AG09309 (cell line): ENCODE measurements at regions not wholly inside any gene's neighbourhood (a gene's known extent, or its start where the extent isn't known, plus 50 kb on each side); places are given as distances from the start of the nearest gene placed in this dataset.

Experiments used
- DNase-seq: peaks from one replicate; pipeline ENCODE4 v3.0.0-alpha.2; 2010; ENCODE audit warnings: low read depth
- H3K4me3 ChIP-seq: 2 replicates; pipeline ENCODE4 v1.5.1; 2011; ENCODE audit warnings: mild to moderate bottlenecking, low read depth, low read length, moderate library complexity; ENCODE audit not compliant: control insufficient read depth
- TF ChIP-seq, protein P1 (sequence below): IDR thresholded peaks from 2 replicates; pipeline ENCODE4 v1.5.1; 2011; ENCODE audit warnings: mild to moderate bottlenecking, low read depth, low read length, inconsistent platforms; ENCODE audit not compliant: insufficient read depth, control insufficient read depth; ENCODE audit errors: missing control alignments

DNA sequence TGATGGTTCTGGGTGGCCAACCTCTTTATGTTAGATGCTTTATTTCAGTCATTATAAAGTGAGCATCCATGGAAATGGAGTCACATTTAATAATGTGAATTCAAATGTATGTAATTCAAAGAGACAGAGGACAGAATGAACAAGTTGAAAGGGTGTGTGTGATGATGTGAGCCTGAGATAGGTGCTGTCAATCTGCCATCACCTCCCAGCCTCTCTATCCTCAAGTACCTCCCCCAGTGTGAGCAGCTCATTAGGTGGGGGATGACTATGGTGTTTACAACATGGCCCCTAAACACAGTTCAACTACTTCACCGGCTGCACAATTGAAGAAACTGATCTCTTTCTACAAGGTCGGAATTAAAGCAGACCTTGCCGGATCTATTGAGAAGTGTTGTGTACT lies 74.7 kb upstream of the IGFBP5 start:
- DNase-seq: no peak
- TF ChIP-seq, protein P1, sequence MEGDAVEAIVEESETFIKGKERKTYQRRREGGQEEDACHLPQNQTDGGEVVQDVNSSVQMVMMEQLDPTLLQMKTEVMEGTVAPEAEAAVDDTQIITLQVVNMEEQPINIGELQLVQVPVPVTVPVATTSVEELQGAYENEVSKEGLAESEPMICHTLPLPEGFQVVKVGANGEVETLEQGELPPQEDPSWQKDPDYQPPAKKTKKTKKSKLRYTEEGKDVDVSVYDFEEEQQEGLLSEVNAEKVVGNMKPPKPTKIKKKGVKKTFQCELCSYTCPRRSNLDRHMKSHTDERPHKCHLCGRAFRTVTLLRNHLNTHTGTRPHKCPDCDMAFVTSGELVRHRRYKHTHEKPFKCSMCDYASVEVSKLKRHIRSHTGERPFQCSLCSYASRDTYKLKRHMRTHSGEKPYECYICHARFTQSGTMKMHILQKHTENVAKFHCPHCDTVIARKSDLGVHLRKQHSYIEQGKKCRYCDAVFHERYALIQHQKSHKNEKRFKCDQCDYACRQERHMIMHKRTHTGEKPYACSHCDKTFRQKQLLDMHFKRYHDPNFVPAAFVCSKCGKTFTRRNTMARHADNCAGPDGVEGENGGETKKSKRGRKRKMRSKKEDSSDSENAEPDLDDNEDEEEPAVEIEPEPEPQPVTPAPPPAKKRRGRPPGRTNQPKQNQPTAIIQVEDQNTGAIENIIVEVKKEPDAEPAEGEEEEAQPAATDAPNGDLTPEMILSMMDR: no peak
- no peak overlapping the region for H3K4me3 ChIP-seq

DNA sequence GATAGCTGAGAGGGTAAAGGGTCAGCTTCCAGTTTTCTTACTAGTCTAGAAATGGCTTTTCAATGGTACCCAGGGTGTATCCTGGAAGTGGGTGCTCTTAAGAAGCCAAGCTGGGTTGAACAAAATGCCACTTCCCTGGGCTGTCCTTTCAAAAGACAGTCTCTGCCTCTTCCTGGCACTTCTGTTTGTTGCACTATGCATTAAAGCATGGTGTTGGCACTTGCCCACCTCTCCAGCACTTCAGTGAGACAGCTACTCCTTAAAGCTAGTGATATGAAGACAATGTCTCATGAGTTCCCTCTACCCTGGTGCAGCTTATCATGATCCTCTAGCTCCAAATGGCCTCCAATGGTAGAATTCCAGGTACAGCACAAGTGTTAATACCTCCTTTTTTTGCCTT lies 74.3 kb upstream of the IGFBP5 start:
- no peak overlapping the region for H3K4me3 ChIP-seq
- no peak for DNase-seq
- TF ChIP-seq, protein P1: no peak

DNA sequence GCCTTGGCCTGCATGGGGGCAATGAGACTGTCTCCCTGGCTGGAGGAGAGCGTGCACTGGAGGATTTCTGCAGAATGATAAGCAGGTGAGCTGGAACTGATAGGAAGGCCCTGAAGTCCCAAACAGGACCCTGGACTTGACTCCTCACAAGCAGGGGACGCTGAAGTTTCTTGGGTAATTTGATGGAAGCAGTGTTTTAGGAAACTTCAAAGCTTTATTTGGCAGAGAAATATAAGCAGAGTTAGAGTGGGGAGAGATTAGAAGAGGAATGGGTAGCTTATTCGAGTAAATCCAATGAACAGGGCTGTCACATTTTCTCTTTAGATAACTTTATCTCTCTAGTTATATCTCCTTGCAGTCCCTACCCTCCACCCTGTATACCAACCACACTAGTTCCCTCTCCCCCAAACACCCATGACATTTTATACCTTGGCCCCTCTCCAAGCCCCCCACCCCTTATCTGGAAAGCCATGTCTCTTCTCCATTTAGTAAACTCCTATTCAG lies 73.6 kb upstream of the IGFBP5 start:
- peak; percentile 8 for DNase-seq
- TF ChIP-seq, protein P1: peak; percentile 38
- H3K4me3 ChIP-seq: no peak overlapping the region

DNA sequence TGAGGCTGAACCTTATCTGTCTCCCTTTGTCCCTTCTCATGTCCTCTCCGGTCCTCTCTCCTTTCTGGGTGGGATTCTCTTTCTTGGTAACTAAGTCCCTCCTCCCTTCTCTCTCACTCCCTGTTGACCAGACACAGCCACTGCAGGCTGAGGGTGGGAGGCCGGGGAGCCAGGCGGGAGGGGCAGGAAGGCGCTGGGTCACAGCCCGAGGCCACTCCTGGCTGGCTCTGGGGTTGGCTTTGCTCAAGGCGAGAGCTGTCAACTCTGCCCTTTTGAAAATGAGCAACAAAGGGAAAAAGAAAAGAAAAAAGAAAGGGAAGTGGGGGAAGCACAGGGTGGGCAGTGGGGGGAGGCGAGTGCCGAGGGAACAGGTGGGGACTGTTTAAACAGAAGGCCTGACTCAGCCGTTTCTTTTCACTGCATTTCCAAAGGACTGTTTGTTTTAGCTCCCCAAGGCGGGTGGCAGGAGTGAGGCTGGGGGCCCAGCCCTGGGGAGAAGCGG lies 70.5 kb upstream of the IGFBP5 start:
- no peak overlapping the region for H3K4me3 ChIP-seq
- DNase-seq: no peak
- TF ChIP-seq, protein P1: no peak

DNA sequence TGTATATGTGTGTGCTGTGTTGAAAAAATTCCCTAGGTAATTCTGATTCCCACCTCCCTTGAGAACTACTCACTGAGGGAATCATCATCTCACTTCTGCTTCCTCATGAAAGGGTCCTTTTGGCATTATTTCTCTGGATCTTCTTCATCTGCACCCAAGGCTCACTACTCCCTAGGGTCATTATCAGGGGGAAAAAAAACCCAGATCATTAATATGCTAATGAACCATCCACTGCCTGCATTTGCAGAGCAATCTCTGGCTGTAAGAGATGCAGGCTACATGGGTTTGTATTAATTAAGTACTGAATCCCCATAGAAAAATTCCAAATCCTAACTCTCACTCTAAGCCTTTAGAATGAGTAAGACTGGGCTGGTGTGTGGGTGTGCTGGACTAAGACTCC lies 68.0 kb upstream of the IGFBP5 start:
- no peak for DNase-seq
- TF ChIP-seq, protein P1: no peak

DNA sequence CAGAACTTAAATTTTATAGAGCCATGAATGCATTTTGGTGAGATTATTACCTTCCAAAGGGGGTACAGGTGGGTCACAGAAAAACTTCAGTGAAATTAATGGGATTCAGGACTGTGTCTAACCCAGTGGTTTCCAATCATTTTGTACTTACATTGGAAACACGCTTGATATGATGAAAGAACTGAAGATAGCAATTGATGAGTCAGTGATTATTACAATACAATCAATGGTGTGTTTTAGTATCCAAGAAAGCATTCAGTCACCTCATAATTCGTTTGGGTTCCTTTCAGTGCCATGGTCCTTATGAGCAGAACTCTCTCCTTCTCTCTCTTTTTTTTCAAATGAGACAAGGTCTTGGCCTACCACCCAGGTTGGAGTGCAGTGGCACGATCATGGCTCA lies 66.5 kb upstream of the IGFBP5 start:
- TF ChIP-seq, protein P1: no peak
- no peak for DNase-seq
- no peak overlapping the region for H3K4me3 ChIP-seq

More for the DNA sequence above, 68.0 kb upstream of the IGFBP5 start:
- no peak overlapping the region for H3K4me3 ChIP-seq

DNA sequence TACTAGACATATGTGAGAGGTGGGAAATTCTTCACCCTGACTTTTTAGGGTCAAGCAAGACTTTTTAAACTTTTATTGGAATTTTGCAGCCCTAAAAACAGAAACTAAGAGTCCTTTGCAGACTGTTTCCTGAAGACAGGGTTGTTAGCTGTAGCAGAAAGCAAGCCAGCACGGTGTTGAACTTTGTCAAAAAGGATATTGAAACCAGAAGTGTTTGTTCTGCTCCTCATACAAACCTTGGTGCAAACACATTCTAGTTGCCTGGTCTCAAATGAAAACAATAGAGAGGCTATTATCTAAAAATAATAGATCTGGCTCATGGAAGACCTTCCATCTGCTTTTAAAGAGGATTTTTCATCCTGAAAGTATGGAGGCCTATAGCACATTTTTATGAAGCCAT lies 65.8 kb upstream of the IGFBP5 start:
- TF ChIP-seq, protein P1: no peak
- no peak for DNase-seq
- H3K4me3 ChIP-seq: no peak overlapping the region
